ENCODE measurements at regions not wholly inside any gene's neighbourhood (a gene's known extent, or its start where the extent isn't known, plus 50 kb on each side); places are given as distances from the start of the nearest gene placed in this dataset.

- no peak for DNase-seq (ENCODE audit: low read depth in 2 of 2)
Measured at GRCh38 chrX:39627257-39627656, 470.5 kb downstream of the BCOR start.

- DNase-seq (ENCODE audit: low read depth in 2 of 2), result no peak
Measured at GRCh38 chrX:39629001-39629400, 468.8 kb downstream of the BCOR start.

GRCh38 chrX:39630344-39630743 is 467.4 kb downstream of the BCOR start:
- DNase-seq (ENCODE audit: low read depth in 2 of 2), result no peak

- DNase-seq (ENCODE audit: low read depth in 2 of 2), result no peak
Measured at GRCh38 chrX:39631276-39632229, 466.2 kb downstream of the BCOR start.

DNA sequence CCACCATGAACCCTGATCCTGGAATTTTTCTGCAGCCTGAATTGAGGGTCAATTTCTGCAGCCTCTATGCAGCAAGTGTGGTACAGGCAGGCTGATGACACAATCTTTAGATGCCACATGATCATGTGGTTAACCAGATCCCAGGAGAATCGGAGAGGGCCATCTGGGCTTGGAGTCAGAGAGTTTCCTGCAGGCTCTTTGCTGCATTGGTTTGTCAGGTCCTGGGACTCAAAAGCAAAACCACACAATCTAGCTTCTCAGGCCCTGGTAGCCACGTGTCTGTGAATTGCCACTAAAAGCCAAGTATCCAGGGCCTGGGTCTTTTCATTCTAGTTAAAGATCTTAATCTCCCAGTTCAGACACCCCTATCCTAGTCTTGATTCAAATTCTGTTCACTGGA is 464.5 kb downstream of the BCOR start:
- DNase-seq (ENCODE audit: low read depth in 2 of 2), result no peak

DNA sequence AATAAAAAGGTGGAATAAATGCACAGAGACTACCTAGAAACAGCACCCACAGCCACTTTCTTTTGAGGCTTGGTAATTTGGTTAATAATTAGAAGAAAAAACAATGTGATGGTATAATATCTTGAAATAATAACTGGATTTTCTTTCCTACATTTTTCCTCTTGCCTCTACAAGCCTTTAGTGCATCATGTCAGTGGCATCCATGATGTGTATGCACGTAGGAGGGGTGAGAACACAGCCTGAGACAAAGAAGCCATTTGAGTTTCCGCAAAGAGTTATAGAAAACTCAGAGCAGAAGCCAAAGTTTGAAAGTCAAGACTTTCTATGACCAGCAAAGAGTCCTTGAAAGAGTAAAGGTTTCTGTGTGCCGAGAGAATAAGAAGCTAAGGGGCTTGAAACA is 461.3 kb downstream of the BCOR start:
- no peak for DNase-seq (ENCODE audit: low read depth in 2 of 2)

GRCh38 chrX:39638526-39638925 is 459.2 kb downstream of the BCOR start:
- no peak for DNase-seq (ENCODE audit: low read depth in 2 of 2)

- DNase-seq (ENCODE audit: low read depth in 2 of 2), result no peak
Measured at GRCh38 chrX:39639871-39640270, 457.9 kb downstream of the BCOR start.

- no peak for DNase-seq (ENCODE audit: low read depth in 2 of 2)
Measured at GRCh38 chrX:39640866-39641265, 456.9 kb downstream of the BCOR start.

- no peak for DNase-seq (ENCODE audit: low read depth in 2 of 2)
Measured at GRCh38 chrX:39642071-39642470, 455.7 kb downstream of the BCOR start.

GRCh38 chrX:39643550-39643949 is 454.2 kb downstream of the BCOR start:
- no peak for DNase-seq (ENCODE audit: low read depth in 2 of 2)

DNA sequence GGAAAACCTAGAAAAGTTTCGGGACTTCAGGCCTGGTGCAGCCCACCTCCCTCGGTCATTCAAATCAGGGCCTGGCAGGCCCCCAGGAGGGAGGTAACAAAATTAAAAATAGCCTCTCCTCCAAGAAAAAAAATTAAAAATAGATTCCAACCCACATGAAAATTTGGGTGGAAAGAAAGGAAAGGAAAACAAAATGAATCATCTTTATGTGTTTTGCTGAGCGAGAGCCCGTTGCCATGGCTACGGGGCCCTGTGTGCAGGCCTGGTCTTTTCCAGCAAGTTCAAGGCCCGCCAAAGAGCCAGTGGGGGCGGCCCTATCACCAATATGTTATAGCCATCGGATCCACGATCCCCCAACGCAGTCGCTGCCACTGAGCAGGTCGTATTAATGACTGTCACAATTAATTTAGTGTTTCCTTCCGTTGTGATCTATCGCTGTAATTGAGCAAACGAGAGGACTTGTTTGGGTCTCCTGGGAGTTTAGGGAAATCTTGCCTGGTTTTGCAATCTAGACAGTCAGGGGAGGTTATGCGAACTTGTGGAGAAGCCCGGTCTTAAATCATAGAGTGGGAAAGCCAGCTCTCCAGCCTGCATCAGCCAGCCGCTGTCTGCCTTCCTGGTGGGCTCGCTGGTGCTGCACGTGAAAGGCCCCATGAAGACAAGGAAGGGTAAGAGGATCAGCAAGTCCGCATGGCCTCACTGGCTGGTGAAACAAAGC is 452.4 kb downstream of the BCOR start:
- DNase-seq (ENCODE audit: low read depth in 2 of 2), result peak; percentile 51 to 63

GRCh38 chrX:39648548-39649254 is 449.1 kb downstream of the BCOR start:
- DNase-seq (ENCODE audit: low read depth in 2 of 2), result no peak

- no peak for DNase-seq (ENCODE audit: low read depth in 2 of 2)
Measured at GRCh38 chrX:39650768-39651347, 446.9 kb downstream of the BCOR start.

DNA sequence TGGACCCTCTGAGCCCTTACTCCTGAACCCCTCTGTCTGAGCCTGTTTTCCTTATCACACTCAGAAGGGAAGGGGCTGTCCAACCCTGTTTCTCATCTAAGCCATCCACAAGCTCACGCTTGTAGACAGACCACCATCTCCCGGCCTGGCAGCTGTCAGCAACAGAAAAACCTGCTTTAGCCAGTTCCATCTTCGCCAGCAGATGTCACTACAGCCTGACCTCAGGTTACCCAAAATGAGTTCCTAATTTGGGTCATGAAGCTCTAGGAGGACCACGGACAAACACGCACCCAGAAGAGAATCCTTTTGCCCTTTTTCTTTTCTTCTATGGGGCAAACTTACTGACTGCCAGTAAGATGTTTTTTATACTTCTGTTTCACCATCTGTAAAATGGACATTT is 445.4 kb downstream of the BCOR start:
- no peak for DNase-seq (ENCODE audit: low read depth in 2 of 2)

DNA sequence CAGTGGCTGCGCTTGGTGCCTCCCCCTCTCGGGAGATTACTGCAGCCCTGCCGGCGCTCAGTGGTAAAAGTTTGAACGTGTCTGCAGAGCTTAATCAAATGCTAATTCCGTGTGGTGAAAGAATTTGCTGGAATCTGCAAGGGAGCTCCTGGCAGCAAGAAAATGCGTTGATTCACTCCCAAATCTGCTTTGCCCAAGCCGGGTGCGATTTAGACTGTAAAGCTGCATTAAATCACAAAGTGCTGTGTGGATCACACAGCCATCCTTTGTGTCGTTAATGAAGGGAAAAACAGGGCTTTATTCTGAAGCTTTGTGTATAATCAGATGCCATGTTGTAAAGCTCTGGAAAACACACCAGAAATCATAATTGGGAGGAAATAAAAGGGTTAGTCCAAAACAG is 444.1 kb downstream of the BCOR start:
- no peak for DNase-seq (ENCODE audit: low read depth in 2 of 2)

- no peak for DNase-seq (ENCODE audit: low read depth in 2 of 2)
Measured at GRCh38 chrX:39654183-39654925, 443.4 kb downstream of the BCOR start.

GRCh38 chrX:39654952-39655351 is 442.8 kb downstream of the BCOR start:
- no peak for DNase-seq (ENCODE audit: low read depth in 2 of 2)

DNA sequence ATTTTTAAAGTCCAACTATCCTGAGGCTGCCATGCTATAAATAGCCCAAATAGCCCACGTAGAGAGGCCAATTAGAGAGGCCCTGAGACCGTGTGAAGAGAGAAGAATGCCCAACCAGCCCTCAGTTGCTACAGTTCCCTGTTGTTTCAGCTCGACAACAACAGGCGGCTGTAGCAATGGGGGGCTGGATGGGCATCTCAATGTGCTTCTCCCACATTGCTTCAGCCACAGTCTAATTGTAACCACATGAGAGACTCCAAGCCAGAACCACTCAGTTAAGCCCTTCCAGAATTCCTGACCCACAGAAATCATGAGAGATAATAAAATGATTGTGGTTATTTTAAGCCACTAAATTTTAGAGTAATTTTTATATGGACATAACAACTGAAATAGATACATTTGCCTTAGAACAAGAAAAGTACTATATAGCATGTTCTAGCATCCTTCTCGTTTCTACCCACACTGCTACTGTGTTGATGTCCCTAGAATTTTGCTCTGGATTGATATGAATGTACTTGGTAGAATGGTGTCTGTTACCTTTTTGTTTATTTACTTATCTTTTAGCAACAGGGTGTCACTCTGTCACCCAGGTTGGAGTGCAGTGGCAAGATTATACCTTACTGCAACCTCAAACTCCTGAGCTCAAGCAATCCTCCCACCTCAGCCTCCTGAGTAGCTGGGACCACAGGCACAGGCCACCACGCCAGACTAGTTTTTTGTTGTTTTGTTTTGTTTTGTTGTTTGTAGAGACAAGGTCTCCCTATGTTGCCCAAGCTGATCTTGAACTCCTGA is 436.4 kb downstream of the BCOR start:
- DNase-seq (ENCODE audit: low read depth in 2 of 2), result no peak

DNA sequence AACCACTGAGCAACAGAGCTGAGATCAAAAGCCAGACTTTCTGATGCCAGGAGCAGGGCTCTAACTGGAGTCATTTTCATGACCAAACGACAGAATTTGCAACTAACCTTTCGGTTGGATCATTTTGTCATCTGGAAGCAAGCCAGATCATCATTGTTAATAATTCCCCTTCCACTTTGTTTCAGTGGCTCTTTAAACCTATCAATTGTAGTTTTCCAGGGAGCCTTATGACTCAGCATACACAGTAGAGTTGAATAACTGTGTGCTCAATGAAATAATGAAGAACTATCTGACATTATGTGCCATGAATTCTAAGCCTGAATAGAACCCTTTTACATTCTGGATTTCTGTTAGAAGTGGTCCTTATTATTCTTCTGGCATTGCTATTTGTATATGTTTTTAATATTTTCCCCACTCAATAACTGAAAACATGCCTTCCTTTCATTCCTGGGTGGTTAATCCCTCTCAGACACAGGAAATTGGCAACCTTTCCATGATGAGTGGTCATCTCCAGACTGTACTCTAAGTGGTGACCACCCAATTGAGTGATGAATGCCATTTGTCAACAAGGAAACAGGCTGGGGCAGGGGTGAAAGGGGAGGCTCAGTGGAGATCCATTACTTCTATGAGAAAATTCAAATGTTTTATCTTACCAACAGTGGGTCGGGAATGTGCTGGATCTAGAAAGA is 431.8 kb downstream of the BCOR start:
- DNase-seq (ENCODE audit: low read depth in 2 of 2), result no peak
